HG03064 (cell line): ENCODE measurements at regions not wholly inside any gene's neighbourhood (a gene's known extent, or its start where the extent isn't known, plus 50 kb on each side); places are given as distances from the start of the nearest gene placed in this dataset.

Experiments used
- ATAC-seq: cut with Tn5 transposase; IDR thresholded peaks from one replicate; pipeline ENCODE4 v1.9.1; 2021; ENCODE audit warnings: low read depth; ENCODE audit not compliant: unreplicated experiment

DNA sequence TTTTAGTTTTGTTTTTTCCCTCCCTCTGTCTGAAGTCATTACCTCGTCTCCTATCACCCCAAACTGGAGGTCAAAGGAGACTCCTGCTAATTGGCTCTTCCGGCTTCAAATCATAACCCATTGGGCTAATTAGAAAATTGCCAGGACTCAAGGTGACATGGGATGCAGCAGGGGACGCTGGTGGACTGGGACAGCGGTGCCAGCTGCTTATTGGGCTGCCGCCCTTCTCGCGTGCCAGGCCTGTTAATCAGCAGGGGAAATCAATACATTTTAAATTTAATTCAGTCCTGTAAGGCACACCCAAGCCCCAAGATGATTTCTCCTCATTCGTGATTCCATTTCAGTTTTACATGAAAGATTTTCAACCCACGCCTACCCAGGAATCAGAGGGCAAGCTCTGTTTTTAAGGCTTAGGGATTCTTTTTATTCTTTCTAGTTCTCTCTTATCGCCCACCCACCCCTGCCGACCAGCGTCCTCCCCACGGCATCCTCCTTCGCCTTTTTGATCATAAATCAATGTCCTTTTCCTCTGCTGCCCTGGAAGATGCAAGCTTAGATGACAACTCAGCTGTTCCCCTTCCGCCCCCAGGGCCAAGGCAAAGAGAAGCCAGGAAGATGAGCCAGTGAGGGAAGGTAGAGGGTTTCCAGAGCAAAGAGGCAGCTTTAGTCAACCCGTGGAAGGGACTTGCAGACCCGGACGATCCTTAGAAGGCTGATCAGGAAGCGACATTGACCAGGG, 329.6 kb downstream of the UACA start:
- no peak for ATAC-seq

GRCh38 chr15:70432924-70433495, 330.3 kb downstream of the UACA start:
- no peak for ATAC-seq

- ATAC-seq: no peak
Measured at GRCh38 chr15:70431854-70432253, 331.5 kb downstream of the UACA start.

- ATAC-seq: no peak
Measured at GRCh38 chr15:70430069-70430468, 332.4 kb upstream of the TLE3 start.

GRCh38 chr15:70429056-70429722, 331.5 kb upstream of the TLE3 start:
- no peak for ATAC-seq

DNA sequence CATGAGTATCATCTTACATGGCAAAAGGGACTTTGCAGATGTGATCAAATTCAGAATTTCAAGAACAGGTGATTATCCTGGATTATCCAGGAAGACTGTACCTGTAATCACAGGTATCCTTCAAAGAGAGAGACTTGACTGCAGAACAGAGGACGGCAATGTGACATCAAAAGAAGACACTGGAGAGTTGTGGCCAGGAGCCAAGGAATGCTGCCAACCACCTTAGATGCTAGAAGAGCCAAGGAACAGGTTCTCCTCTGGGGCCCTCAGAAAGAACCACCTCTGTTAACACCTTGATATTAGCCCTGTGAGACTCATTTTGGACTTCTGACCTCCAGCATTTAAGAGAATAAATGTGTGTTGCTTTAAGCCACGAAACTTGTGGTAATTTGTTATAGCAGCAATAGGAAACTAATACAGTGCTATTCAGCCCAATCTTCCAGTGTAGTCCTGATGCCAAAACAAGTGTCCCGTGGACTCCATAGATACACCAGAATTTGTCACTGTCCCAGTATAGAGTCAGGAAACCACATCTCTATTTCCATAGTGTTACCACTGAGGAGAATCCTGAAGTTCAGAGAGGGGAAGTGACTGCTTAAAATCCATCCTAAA, 330.6 kb upstream of the TLE3 start:
- ATAC-seq: no peak

- no peak for ATAC-seq
Measured at GRCh38 chr15:70427167-70428120, 329.7 kb upstream of the TLE3 start.

DNA sequence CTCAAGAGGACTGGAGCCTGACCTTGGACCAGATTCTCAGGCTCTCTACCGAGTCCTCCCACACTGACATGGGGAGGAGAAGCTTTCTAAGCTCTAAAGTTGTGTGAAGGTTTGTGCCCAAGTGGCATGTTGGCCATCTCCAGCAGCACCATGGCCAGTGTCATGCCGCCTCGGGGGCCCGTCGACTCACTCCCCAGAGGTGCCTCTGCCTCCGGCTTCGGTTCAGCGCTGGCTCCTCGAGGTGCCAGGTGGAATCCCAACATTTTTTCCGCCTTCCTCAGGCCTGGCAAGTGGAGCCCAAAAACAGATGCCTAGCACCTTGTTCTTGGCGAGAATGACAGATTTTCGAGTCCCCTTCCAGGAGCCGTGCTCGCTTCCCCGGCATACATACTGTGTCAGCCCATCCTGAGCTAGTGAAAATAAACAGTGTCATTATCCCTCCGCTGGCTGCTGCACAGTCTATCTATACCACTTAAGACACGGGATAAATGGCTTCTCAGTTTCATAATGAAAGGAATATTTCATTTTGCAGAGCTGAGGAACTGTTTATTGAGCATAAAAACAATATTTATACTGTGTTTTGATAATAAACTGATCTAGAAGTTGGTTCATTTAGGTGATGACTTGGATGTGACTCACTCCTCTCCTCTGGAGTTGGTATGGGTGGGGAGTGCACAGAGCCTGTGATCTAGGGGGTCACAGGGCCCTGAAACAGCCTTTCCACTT, 328.5 kb upstream of the TLE3 start:
- no peak for ATAC-seq

GRCh38 chr15:70424937-70425411, 327.3 kb upstream of the TLE3 start:
- ATAC-seq: no peak

- no peak for ATAC-seq
Measured at GRCh38 chr15:70423267-70423666, 325.6 kb upstream of the TLE3 start.

DNA sequence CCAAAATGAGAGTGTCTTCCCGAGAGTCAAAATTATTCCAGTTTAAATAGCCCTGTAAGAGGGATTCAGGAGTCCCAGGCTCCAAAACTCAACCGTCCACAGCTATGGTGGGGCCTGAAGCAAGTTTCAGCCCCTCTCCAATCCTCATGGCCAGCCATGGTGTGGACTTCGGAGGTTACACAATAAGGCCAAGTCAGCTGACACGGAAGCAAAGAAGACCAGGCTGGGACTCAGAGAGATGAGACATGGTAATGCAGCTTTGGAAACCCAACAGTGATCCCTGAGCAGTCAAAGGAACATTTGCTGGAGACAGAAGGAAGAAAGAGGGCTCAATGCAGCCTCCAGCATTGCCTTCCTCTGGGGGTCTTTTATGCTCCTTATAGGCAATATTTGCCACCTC, 324.6 kb upstream of the TLE3 start:
- no peak for ATAC-seq

DNA sequence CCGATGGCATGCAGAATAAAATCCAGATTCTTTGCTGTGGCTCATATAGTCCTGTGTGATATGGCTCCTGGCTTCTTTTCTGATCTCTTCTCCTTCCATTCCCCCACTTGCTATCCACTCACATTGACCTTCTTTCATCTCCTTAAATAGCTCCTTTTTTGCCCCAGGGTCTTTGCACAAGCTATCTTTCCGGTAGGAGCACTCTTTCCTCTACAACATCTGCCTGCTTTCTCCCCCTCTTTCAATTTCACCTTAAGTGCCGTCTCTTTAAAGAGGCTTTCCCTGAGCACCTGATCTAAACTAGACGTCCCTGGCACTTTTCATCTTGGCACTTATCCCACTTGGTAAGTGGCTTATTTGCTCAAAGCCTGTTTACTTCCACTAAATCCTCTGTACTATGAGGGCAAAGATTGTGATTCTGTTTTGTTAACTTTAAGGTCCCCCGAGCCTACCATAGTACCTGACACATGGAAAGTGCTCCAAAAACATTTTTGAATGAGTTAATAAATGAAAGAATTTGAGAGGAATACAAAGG, 323.3 kb upstream of the TLE3 start:
- ATAC-seq: no peak

DNA sequence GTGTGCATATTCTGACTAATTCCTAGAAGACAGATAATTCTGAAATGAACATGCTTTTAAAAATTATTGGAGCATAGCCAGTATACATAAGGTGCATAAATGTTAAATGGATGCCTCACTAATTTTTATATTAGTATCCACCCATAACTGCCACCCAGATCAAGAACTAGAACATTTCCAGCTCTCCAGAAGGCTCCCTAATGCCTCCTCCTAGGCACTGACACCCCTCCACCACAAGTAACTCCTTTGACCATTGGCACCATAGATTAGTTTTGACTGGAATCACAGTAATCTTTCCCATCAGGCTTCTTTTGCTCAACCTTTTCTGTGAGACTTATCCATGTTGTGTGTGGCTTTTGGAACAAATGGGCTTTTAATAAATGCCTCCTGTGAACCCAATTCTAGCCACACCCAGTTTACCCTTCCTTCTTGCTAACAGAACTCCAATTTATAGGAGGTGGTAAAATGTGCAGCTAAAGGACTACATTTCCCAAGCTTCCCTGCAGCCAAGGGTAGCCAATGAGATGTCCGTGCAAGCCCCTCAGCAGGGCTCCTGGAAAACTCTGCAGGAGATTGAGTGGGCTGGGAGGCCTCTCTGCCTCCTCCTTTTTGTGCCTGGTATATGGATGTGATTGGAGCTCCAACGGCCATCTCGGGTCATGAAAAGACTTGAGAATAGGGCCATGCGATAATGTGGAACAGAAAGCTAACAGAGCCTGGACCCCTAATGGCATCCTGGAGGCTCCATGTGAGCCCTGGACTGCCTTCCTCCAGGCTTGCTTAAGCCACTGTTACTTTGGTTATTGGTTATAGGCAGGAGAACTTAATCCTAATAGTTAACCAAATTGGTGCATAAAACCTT, 322.6 kb upstream of the TLE3 start:
- no peak for ATAC-seq

- ATAC-seq: no peak
Measured at GRCh38 chr15:70418943-70419342, 321.2 kb upstream of the TLE3 start.

GRCh38 chr15:70417535-70417934, 319.8 kb upstream of the TLE3 start:
- no peak for ATAC-seq

DNA sequence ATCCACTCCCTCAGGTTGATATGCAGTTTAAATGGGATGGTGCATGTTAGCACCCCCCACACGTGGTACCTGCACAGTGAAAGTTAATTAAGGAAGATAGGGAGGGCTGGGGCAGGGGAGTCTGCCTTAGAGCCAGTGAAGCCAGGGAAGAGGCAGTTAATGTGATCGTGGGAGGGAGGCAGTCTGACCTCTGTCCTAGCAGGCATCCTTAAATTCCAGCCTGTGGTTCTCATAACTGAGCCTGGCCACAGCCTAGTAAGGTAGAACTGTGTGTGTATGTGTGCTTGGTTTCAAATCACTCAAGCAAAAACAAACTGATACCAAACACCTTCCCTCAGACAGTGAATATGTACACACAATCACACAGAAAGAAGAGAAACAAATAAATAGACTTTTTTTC, 319.1 kb upstream of the TLE3 start:
- ATAC-seq: no peak

- ATAC-seq: no peak
Measured at GRCh38 chr15:70415398-70415797, 317.7 kb upstream of the TLE3 start.

DNA sequence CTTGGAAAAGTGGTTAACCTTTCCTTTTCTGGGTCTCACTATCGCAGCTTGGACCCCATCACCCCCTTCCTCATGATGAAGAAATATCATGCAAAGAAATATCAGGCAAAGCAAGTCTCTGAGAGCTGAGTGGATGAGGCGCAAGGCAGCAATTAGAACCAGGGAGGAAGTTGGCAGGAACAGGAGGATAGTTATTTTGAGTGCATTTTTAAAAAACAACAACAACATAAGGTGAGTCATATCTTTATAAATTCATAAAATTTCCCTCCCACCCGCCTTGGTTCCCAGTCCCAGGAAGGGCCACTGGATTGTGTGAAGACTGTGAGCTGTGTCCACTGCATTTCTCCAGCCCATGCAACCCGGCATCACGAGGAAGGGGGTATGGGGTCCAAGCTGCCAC, 316.9 kb upstream of the TLE3 start:
- ATAC-seq: no peak

- ATAC-seq: no peak
Measured at GRCh38 chr15:70412794-70413193, 315.1 kb upstream of the TLE3 start.
